PFSK-1 (cell line): ENCODE measurements at regions not wholly inside any gene's neighbourhood (a gene's known extent, or its start where the extent isn't known, plus 50 kb on each side); places are given as distances from the start of the nearest gene placed in this dataset.

Experiments
- FOXP2 ChIP-seq: optimal IDR thresholded peaks from 2 replicates; pipeline ENCODE3; 2011; ENCODE audit warnings: borderline replicate concordance, control low read depth, inconsistent platforms; ENCODE audit not compliant: insufficient read depth; ENCODE audit errors: extremely low read length, extremely low read depth
- POLR2AphosphoS5 ChIP-seq: IDR thresholded peaks from 2 replicates; pipeline ENCODE4 v1.6.1; 2012; ENCODE audit warnings: low read depth, mild to moderate bottlenecking, control low read depth, low read length, moderate library complexity
- REST ChIP-seq, 2 experiments: IDR thresholded peaks; 2 replicates each; pipeline versions ENCODE4 v1.6.1 to v1.8.0; 2011 to 2012; ENCODE audit warnings: low read depth in 2 of 2, low read length in 2 of 2, control low read depth in 1 of 2, inconsistent platforms in 1 of 2, mild to moderate bottlenecking in 1 of 2, moderate library complexity in 1 of 2; ENCODE audit not compliant: insufficient read depth in 1 of 2
- SIN3A ChIP-seq: IDR thresholded peaks from 2 replicates; pipeline ENCODE4 v1.6.1; 2012; ENCODE audit warnings: mild to moderate bottlenecking, low read length, moderate library complexity, borderline replicate concordance; ENCODE audit not compliant: insufficient read depth
- TAF1 ChIP-seq: IDR thresholded peaks from 2 replicates; pipeline ENCODE4 v1.6.1; 2012; ENCODE audit warnings: low read length, control low read depth, borderline replicate concordance; ENCODE audit not compliant: insufficient read depth

GRCh38 chr4:32147446-32148085, 1427.4 kb downstream of the PCDH7 start:
- TF ChIP-seq REST (IDR thresholded peaks at IDR 0.05; ENCODE audit: insufficient read depth in 1 of 2, low read depth in 2 of 2, low read length in 2 of 2) (no peak), SIN3A (no peak), FOXP2 (no peak), TAF1 (no peak), POLR2AphosphoS5 (no peak)

DNA sequence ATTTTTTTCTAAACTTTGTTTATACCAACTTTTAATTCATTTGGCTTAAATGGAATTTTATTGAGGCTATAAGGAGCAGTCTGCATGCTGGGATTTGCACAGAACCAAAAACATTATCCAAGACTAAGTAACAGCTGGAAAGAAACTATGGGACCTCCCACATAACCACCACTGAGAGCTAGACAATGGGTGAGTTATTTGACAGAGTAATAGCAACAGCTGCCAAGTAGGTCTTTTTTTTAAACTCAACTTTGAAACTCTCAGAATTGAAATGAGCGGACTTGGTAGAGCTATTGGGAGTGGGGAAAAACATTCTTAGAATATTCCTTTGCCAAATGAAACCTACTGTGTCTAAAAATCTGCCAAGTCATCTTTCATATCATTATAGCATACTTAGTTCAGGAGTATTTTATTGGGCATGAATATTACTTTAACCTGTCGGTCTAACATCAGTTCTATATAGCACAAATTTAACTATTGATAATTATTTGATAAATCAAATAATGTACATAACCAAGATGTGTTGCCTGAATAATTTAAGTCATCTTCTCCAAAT, 1428.0 kb downstream of the PCDH7 start:
- TF ChIP-seq TAF1 (no peak), FOXP2 (no peak), POLR2AphosphoS5 (no peak), REST (IDR thresholded peaks at IDR 0.05; ENCODE audit: insufficient read depth in 1 of 2, low read depth in 2 of 2, low read length in 2 of 2) (no peak), SIN3A (no peak)

DNA sequence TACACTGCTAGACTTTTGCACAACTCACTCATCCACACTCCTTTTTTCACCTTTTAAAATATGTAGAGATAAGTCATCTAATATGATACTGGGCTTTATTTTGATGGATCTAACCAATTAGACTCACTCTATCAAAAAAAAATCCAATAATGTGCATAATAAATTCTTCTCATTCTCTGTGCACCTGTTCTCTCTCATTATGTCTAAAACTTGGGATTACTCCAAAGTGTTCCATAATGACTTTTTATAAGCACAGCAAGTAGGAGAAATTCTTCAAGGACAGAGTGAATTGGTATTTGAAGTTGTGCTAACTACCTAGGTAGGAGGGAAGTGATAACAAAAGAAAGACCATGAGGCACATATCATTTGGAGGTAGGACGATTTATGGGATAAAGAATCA, 1438.8 kb downstream of the PCDH7 start:
- no peak for TF ChIP-seq FOXP2
- no peak for TF ChIP-seq POLR2AphosphoS5
- TF ChIP-seq SIN3A = no peak
- no peak for TF ChIP-seq REST (IDR thresholded peaks at IDR 0.05; ENCODE audit: insufficient read depth in 1 of 2, low read depth in 2 of 2, low read length in 2 of 2)
- TF ChIP-seq TAF1 = no peak

- no peak for TF ChIP-seq REST (IDR thresholded peaks at IDR 0.05; ENCODE audit: insufficient read depth in 1 of 2, low read depth in 2 of 2, low read length in 2 of 2)
- no peak for TF ChIP-seq SIN3A
- no peak for TF ChIP-seq POLR2AphosphoS5
- TF ChIP-seq FOXP2 = no peak
- no peak for TF ChIP-seq TAF1
Observed at GRCh38 chr4:32161392-32161791, 1441.2 kb downstream of the PCDH7 start.
